ENCODE measurements at regions not wholly inside any gene's neighbourhood (a gene's known extent, or its start where the extent isn't known, plus 50 kb on each side); places are given as distances from the start of the nearest gene placed in this dataset.

- TF ChIP-seq, protein P1, sequence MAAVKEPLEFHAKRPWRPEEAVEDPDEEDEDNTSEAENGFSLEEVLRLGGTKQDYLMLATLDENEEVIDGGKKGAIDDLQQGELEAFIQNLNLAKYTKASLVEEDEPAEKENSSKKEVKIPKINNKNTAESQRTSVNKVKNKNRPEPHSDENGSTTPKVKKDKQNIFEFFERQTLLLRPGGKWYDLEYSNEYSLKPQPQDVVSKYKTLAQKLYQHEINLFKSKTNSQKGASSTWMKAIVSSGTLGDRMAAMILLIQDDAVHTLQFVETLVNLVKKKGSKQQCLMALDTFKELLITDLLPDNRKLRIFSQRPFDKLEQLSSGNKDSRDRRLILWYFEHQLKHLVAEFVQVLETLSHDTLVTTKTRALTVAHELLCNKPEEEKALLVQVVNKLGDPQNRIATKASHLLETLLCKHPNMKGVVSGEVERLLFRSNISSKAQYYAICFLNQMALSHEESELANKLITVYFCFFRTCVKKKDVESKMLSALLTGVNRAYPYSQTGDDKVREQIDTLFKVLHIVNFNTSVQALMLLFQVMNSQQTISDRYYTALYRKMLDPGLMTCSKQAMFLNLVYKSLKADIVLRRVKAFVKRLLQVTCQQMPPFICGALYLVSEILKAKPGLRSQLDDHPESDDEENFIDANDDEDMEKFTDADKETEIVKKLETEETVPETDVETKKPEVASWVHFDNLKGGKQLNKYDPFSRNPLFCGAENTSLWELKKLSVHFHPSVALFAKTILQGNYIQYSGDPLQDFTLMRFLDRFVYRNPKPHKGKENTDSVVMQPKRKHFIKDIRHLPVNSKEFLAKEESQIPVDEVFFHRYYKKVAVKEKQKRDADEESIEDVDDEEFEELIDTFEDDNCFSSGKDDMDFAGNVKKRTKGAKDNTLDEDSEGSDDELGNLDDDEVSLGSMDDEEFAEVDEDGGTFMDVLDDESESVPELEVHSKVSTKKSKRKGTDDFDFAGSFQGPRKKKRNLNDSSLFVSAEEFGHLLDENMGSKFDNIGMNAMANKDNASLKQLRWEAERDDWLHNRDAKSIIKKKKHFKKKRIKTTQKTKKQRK (IDR thresholded peaks at IDR 0.05; ENCODE audit: borderline replicate concordance, low read depth, low read length) = no peak
- no peak for TF ChIP-seq MAFF (IDR thresholded peaks at IDR 0.05; ENCODE audit: low read length)
- peak; percentile 60 for TF ChIP-seq FOS (IDR thresholded peaks at IDR 0.05; ENCODE audit: extremely low read depth, insufficient read length)
- no peak for TF ChIP-seq ID3 (CRISPR knock-in tag; IDR thresholded peaks at IDR 0.05)
- peak; percentile 68; the same call in 1 of the 2 replicates for TF ChIP-seq ID3 (tag; IDR thresholded peaks at IDR 0.05)
- TF ChIP-seq BACH1 (tag; IDR thresholded peaks at IDR 0.05) = no peak
- TF ChIP-seq HMGN3 (IDR thresholded peaks at IDR 0.05; ENCODE audit: borderline replicate concordance, extremely low read depth, insufficient read length, low read depth, low read length) = no peak
- TF ChIP-seq, protein P2, sequence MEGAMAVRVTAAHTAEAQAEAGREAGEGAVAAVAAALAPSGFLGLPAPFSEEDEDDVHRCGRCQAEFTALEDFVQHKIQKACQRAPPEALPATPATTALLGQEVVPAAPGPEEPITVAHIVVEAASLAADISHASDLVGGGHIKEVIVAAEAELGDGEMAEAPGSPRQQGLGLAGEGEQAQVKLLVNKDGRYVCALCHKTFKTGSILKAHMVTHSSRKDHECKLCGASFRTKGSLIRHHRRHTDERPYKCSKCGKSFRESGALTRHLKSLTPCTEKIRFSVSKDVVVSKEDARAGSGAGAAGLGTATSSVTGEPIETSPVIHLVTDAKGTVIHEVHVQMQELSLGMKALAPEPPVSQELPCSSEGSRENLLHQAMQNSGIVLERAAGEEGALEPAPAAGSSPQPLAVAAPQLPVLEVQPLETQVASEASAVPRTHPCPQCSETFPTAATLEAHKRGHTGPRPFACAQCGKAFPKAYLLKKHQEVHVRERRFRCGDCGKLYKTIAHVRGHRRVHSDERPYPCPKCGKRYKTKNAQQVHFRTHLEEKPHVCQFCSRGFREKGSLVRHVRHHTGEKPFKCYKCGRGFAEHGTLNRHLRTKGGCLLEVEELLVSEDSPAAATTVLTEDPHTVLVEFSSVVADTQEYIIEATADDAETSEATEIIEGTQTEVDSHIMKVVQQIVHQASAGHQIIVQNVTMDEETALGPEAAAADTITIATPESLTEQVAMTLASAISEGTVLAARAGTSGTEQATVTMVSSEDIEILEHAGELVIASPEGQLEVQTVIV (CRISPR knock-in tag; IDR thresholded peaks at IDR 0.05; ENCODE audit: borderline replicate concordance) = no peak
- TF ChIP-seq CLOCK (CRISPR knock-in tag; IDR thresholded peaks at IDR 0.05; ENCODE audit: borderline replicate concordance) = no peak
- TF ChIP-seq TAF1 (IDR thresholded peaks at IDR 0.05; ENCODE audit: control insufficient read depth, extremely low read depth, insufficient read depth, low read length, severe bottlenecking) = no peak
- no peak for TF ChIP-seq NR4A1 (CRISPR knock-in tag; IDR thresholded peaks at IDR 0.05)
- 0 out of 2 replicates have a peak, but pooled peaks have one; percentile 52 for TF ChIP-seq NR4A1 (tag; IDR thresholded peaks at IDR 0.05)
- no peak for TF ChIP-seq HEY1 (CRISPR knock-in tag; IDR thresholded peaks at IDR 0.05; ENCODE audit: borderline replicate concordance)
- TF ChIP-seq HDAC3 (IDR thresholded peaks at IDR 0.05; ENCODE audit: borderline replicate concordance, partially characterized antibody) = no peak
- no peak for TF ChIP-seq KLF1 (tag; IDR thresholded peaks at IDR 0.05)
These were observed 112.1 kb downstream of the UTP18 start (continued) for GRCh38 chr17:51372345-51373004.
